ENCODE measurements at regions not wholly inside any gene's neighbourhood (a gene's known extent, or its start where the extent isn't known, plus 50 kb on each side); places are given as distances from the start of the nearest gene placed in this dataset.

- DNase-seq (ENCODE audit: low read depth in 2 of 2), result no peak
- no peak overlapping the region for H3K4me3 ChIP-seq (replicated peaks in 1 of 2; ENCODE audit: low read depth in 2 of 2, low read length in 2 of 2)
- TF ChIP-seq CTCF (IDR thresholded peaks at IDR 0.05; ENCODE audit: low read depth, low read length), result no peak
Measured at GRCh38 chr10:55203874-55204273, 402.8 kb upstream of the PCDH15 start.

- no peak for DNase-seq (ENCODE audit: low read depth in 2 of 2)
- TF ChIP-seq CTCF (IDR thresholded peaks at IDR 0.05; ENCODE audit: low read depth, low read length), result no peak
- H3K4me3 ChIP-seq (replicated peaks in 1 of 2; ENCODE audit: low read depth in 2 of 2, low read length in 2 of 2), result no peak overlapping the region
Measured at GRCh38 chr10:55203319-55203718, 402.3 kb upstream of the PCDH15 start.

GRCh38 chr10:55200020-55200419 lies 399.0 kb upstream of the PCDH15 start:
- no peak for DNase-seq (ENCODE audit: low read depth in 2 of 2)
- no peak overlapping the region for H3K4me3 ChIP-seq (replicated peaks in 1 of 2; ENCODE audit: low read depth in 2 of 2, low read length in 2 of 2)
- no peak for TF ChIP-seq CTCF (IDR thresholded peaks at IDR 0.05; ENCODE audit: low read depth, low read length)

- no peak overlapping the region for H3K4me3 ChIP-seq (replicated peaks in 1 of 2; ENCODE audit: low read depth in 2 of 2, low read length in 2 of 2)
- no peak for DNase-seq (ENCODE audit: low read depth in 2 of 2)
- TF ChIP-seq CTCF (IDR thresholded peaks at IDR 0.05; ENCODE audit: low read depth, low read length), result no peak
Measured at GRCh38 chr10:55191236-55191860, 390.3 kb upstream of the PCDH15 start.

GRCh38 chr10:55183993-55184392 lies 383.0 kb upstream of the PCDH15 start:
- peak in 1 of 2 donors; percentile 25 for DNase-seq (ENCODE audit: low read depth in 2 of 2)
- no peak overlapping the region for H3K4me3 ChIP-seq (replicated peaks in 1 of 2; ENCODE audit: low read depth in 2 of 2, low read length in 2 of 2)
- TF ChIP-seq CTCF (IDR thresholded peaks at IDR 0.05; ENCODE audit: low read depth, low read length), result no peak

GRCh38 chr10:55180357-55180756 lies 379.3 kb upstream of the PCDH15 start:
- no peak overlapping the region for H3K4me3 ChIP-seq (replicated peaks in 1 of 2; ENCODE audit: low read depth in 2 of 2, low read length in 2 of 2)
- DNase-seq (ENCODE audit: low read depth in 2 of 2), result no peak
- TF ChIP-seq CTCF (IDR thresholded peaks at IDR 0.05; ENCODE audit: low read depth, low read length), result no peak

- H3K4me3 ChIP-seq (replicated peaks in 1 of 2; ENCODE audit: low read depth in 2 of 2, low read length in 2 of 2), result no peak overlapping the region
- TF ChIP-seq CTCF (IDR thresholded peaks at IDR 0.05; ENCODE audit: low read depth, low read length), result no peak
- DNase-seq (ENCODE audit: low read depth in 2 of 2), result no peak
Measured at GRCh38 chr10:55174419-55174818, 373.4 kb upstream of the PCDH15 start.

Data from cardiac fibroblast (primary cell).